GM18951 (cell line): ENCODE measurements at regions not wholly inside any gene's neighbourhood (a gene's known extent, or its start where the extent isn't known, plus 50 kb on each side); places are given as distances from the start of the nearest gene placed in this dataset.

ENCODE experiments used
- POLR2A ChIP-seq: IDR thresholded peaks from 4 replicates; pipeline ENCODE4 v1.6.1; 2011; ENCODE audit warnings: mild to moderate bottlenecking; ENCODE audit not compliant: insufficient read length, insufficient read depth; ENCODE audit errors: extremely low read depth
- in situ Hi-C: fragments of 300-500 bp; cut with MboI; formaldehyde crosslinking; loops from one replicate; pipeline ENCODE4 v1.12.0; 2022; ENCODE audit warnings: low sequenced_read_pairs, mixed read lengths, inconsistent platforms; ENCODE audit not compliant: unreplicated experiment

DNA sequence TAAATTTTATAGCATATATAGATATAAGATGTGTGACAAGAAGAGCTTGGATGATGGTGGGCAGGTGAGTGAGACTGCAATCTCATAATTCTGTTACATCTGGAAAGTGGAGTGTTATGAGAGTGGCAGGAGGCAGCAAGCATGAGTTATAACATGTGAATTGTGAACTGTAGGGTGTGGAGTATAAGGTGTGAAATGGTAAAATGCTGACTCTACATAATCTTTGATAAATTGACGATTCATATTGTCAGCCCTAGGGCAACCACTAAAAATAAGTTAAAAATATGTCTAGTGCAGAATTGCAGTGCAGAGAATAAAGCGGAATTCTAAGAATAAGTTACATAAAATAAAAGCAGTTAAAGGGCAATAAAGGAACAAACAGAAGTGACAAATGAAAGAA, 74.8 kb upstream of the AKR1E2 start:
- no peak for TF ChIP-seq POLR2A
- in situ Hi-C loops = no loop called here

GRCh38 chr10:4749271-4749574, 76.8 kb upstream of the AKR1E2 start:
- in situ Hi-C loops = no loop called here
- no peak for TF ChIP-seq POLR2A

DNA sequence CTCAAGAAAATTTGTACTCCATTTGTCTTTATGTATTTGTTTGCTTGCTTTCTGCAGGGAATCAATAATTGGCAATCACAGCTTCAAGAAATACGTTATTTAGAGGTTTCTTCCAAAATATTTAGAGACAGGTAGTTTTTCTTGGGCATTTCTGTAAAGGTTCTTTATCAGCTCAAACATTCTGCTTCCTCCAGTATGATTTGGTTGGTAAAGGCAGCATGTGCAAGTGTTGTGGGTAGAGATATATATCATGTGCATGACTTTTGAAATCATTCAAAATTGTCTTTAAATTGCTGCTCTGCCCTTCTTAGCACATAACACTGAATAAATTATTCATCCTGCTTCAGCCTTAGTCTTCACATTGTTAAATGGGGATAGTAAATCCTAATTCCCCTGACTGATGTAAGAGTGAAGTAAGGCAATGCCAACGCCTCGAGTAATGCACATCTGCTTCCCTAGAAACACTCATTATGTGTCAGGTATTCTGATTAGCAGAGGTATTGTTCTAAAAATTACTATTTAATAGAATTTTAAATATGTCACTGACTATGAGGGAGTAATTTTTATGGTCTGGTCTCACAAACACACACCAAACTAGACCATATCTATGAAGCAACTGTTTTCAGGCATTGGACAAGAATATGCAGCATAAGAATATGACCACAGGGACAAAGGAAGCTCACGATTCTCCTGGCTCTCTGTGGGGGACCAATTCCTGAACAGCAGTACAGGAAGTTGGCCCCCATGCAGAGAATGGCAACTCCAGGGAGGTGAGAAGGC, 77.3 kb upstream of the AKR1E2 start:
- no peak for TF ChIP-seq POLR2A
- in situ Hi-C loops = no loop called here

- no peak for TF ChIP-seq POLR2A
- in situ Hi-C loops = no loop called here
Observed at GRCh38 chr10:4742217-4742616, 83.8 kb upstream of the AKR1E2 start.

GRCh38 chr10:4740471-4740870, 85.5 kb upstream of the AKR1E2 start:
- TF ChIP-seq POLR2A = no peak
- in situ Hi-C loops = no loop called here

- in situ Hi-C loops = no loop called here
- no peak for TF ChIP-seq POLR2A
Observed at GRCh38 chr10:4736608-4737007, 89.4 kb upstream of the AKR1E2 start.

- no peak for TF ChIP-seq POLR2A
- in situ Hi-C loops = no loop called here
Observed at GRCh38 chr10:4736183-4736582, 89.8 kb upstream of the AKR1E2 start.

DNA sequence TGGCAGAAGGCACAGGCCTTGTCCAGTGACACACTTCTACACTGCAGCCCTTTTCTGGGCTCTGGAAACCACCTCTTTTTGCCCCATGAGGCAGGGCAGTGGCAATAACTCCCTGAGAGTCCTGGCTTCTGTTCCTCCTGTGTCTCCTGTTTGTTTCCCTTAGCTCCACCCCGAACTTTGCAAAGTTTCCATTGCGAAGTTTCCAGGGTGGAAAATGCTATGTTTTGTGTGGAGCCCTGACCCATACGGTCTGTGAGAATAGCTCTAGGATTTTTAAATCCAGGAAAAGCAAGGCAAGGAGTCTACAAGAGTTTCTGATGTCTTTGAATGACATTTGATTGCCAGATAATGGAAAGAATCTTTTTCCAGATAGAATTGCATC, 92.2 kb upstream of the AKR1E2 start:
- in situ Hi-C loops = no loop called here
- no peak for TF ChIP-seq POLR2A

GRCh38 chr10:4733150-4733842, 92.7 kb upstream of the AKR1E2 start:
- no peak for TF ChIP-seq POLR2A
- in situ Hi-C loops = no loop called here

DNA sequence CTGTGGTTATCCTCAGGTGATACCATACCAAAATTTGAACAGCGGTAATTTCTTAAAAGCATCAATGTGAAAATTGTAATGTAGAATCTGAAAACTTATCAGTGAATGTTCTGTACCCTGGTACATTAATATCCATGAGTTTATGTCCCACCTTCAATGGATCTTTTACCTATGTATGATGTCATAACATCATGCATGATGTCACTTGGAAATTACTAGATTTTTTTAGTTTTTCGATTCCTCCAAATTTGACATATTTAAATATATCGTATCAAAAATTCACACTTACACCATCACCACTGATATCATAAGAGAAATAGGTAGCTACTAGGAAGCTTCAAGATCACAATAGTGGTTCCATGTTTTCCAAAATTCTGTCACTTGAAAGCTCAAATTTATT, 95.0 kb upstream of the AKR1E2 start:
- TF ChIP-seq POLR2A = no peak
- in situ Hi-C loops = no loop called here

DNA sequence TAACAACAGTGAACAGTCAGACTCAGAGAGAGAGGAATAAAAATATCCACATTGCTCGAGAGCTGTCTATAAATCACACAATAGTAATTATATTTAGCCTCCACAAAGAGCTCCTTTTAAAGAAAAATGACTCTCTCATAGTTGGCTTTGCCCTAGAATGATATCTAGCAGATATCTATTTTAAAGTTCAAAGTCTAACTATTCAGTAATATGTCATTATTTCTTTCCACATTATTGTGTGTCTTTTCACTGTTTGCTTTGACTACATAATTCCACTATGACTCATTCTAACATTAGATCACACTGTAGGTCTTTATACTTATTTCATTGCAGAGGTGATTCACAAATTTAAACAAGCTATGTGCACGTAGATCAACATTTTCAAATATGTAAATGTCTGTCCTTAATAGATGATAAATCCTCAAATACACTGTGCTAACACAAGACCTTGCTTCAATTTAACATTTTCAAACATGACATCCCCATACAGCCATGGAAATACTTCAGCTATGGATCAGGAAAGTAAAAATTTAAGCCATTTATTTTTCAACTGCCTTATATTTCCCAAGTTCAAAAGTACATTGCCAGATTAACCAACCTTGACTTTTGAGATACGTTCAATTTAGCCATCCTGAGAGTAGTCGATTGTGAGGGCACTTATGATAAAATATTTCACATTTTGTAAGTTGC, 99.9 kb upstream of the AKR1E2 start:
- in situ Hi-C loops = no loop called here
- no peak for TF ChIP-seq POLR2A

DNA sequence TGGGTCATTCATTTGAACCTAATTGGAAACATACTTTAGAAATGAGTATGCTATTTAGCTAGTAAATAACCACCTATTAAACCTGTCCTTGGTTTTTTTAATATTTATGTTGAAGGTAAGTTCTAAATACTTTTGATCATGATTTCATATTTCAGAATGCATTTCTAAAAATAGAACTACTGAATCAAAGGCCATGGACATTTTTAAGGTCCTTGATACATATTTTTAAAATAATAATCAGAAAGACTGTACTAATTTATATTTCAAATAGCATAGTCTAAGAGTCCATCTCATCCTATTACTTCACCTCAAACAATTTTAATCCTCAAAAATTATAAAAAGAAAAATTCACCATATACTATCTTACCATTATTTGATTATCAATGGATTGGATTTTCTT, 102.1 kb upstream of the AKR1E2 start:
- no peak for TF ChIP-seq POLR2A
- in situ Hi-C loops = no loop called here

- no peak for TF ChIP-seq POLR2A
Observed at GRCh38 chr10:4721999-4722753, 103.8 kb upstream of the AKR1E2 start.

More at GRCh38 chr10:4721999-4722753, 103.8 kb upstream of the AKR1E2 start:
- in situ Hi-C loops = no loop called here
